NB4 (cell line): ENCODE measurements at regions not wholly inside any gene's neighbourhood (a gene's known extent, or its start where the extent isn't known, plus 50 kb on each side); places are given as distances from the start of the nearest gene placed in this dataset.
"Not testable (repeated sequence)": the region's sequence is repeated elsewhere in the genome, so short reads cannot be mapped to it uniquely, and the experiment has no call there.

ENCODE experiments used
- DNase-seq: peaks from one replicate; pipeline ENCODE4 v3.0.0; 2010; ENCODE audit warnings: low read depth
- H3K4me3 ChIP-seq: one replicate; pipeline ENCODE4 v1.5.1; 2011; ENCODE audit warnings: mild to moderate bottlenecking, low read depth, low read length, moderate library complexity
- MYC ChIP-seq: IDR thresholded peaks from 2 replicates; pipeline ENCODE4 v1.6.1; 2011; ENCODE audit warnings: low read depth, low read length
- POLR2A ChIP-seq: IDR thresholded peaks from 2 replicates; pipeline ENCODE4 v1.6.1; 2011; ENCODE audit warnings: mild to moderate bottlenecking; ENCODE audit not compliant: insufficient read length; ENCODE audit errors: extremely low read depth
- TF ChIP-seq, protein P1 (sequence below): IDR thresholded peaks from 2 replicates; pipeline ENCODE4 v1.6.1; 2011; ENCODE audit warnings: low read depth, low read length
- TF ChIP-seq, protein P2 (sequence below): IDR thresholded peaks from one replicate; pipeline ENCODE4 v1.5.1; 2012; ENCODE audit warnings: low read depth, low read length

DNA sequence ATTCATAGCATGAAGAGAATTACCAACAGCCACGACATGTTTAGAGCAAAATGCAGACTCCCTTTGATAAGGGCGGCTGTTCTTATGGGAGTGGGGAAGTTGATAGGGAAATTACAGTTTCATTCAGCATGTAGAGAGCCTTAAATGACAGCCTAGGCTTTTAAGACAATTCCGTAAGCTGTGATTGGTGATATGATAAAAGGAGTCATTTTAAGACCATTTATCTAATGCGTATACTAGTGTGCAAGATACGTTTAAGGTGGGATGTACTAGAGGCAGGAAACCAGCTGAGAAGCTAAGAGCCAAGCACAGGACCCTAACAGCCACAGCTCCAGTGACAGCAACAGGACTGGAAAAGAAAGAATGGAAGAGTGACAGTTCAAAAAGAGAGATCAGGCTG lies 102.2 kb upstream of the ZFP42 start:
- no peak overlapping the region for H3K4me3 ChIP-seq
- no peak for DNase-seq
- TF ChIP-seq MYC (no peak), POLR2A (no peak)

GRCh38 chr4:187903106-187903505 lies 92.5 kb upstream of the ZFP42 start:
- TF ChIP-seq, protein P1, sequence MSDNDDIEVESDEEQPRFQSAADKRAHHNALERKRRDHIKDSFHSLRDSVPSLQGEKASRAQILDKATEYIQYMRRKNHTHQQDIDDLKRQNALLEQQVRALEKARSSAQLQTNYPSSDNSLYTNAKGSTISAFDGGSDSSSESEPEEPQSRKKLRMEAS = no peak
- TF ChIP-seq, protein P2, sequence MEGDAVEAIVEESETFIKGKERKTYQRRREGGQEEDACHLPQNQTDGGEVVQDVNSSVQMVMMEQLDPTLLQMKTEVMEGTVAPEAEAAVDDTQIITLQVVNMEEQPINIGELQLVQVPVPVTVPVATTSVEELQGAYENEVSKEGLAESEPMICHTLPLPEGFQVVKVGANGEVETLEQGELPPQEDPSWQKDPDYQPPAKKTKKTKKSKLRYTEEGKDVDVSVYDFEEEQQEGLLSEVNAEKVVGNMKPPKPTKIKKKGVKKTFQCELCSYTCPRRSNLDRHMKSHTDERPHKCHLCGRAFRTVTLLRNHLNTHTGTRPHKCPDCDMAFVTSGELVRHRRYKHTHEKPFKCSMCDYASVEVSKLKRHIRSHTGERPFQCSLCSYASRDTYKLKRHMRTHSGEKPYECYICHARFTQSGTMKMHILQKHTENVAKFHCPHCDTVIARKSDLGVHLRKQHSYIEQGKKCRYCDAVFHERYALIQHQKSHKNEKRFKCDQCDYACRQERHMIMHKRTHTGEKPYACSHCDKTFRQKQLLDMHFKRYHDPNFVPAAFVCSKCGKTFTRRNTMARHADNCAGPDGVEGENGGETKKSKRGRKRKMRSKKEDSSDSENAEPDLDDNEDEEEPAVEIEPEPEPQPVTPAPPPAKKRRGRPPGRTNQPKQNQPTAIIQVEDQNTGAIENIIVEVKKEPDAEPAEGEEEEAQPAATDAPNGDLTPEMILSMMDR = no peak
- no peak for TF ChIP-seq MYC
- DNase-seq = no peak
- H3K4me3 ChIP-seq = no peak overlapping the region

- DNase-seq = no peak
- H3K4me3 ChIP-seq = no peak overlapping the region
- TF ChIP-seq, protein P1 = no peak
- TF ChIP-seq MYC = no peak
- no peak for TF ChIP-seq POLR2A
- TF ChIP-seq, protein P2 = no peak
These were observed 91.9 kb upstream of the ZFP42 start for GRCh38 chr4:187903700-187904099.

DNA sequence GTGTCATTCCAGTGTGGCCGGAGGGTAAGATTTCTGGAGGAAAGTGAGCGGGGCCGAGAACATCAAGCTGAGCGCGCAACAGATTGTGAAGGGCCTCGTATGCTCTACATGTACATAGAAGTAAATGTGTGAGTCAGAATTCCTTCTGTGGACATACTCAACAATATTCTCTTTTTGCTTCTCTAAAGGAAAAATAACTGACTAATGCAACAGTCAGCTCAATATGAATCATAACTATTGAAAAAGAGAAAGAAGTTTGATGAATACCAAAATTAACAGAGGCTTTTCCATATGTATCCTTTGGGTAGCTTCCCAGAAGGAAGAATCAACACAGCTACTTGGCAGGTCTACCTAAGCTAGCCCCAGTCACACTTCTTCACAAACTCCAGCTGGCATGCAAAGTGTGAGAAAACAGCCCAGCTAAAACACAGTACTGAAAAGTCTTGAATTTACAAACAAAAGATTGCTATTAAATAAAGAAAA lies 87.5 kb upstream of the ZFP42 start:
- no peak for DNase-seq
- TF ChIP-seq POLR2A (no peak), MYC (no peak)
- TF ChIP-seq, protein P1 = no peak
- TF ChIP-seq, protein P2 = no peak
- no peak overlapping the region for H3K4me3 ChIP-seq

GRCh38 chr4:187908731-187909130 lies 86.8 kb upstream of the ZFP42 start:
- DNase-seq = no peak
- H3K4me3 ChIP-seq = no peak overlapping the region
- TF ChIP-seq MYC (no peak), POLR2A (no peak)
- TF ChIP-seq, protein P2 = no peak
- TF ChIP-seq, protein P1 = no peak

DNA sequence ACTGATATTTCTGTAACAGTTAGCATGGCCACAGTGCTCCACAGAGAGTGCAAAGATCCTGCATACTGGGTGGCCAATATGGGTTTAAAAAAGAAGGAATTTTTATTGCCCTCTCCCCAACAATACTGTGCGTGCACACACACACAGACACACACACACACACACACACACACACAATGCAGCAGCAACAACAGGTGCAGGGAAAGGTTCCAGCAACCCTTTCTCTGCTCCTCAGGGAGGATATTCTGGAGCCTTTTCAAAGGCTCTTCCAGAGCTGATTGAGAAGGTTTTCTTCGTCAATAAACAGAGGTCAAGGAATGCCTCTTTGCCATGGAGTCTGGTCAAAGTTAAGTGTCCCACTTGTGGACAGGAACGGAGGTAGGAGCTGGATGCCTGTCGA lies 84.8 kb upstream of the ZFP42 start:
- TF ChIP-seq POLR2A (no peak), MYC (no peak)
- TF ChIP-seq, protein P2 = no peak
- H3K4me3 ChIP-seq = no peak overlapping the region

GRCh38 chr4:187915406-187915805 lies 80.2 kb upstream of the ZFP42 start:
- not testable (repeated sequence) for DNase-seq, H3K4me3 ChIP-seq

More for the DNA sequence above, 84.8 kb upstream of the ZFP42 start:
- no peak for DNase-seq
